Heart left ventricle (tissue), 13 donors: ENCODE measurements at regions not wholly inside any gene's neighbourhood (a gene's known extent, or its start where the extent isn't known, plus 50 kb on each side); places are given as distances from the start of the nearest gene placed in this dataset.

Source experiments
- POLR2A ChIP-seq, 2 donors: fragments of 450-650 bp; IDR thresholded peaks; one replicate each; pipeline ENCODE4 v1.6.1; 2017; ENCODE audit warnings: antibody characterized with exemption in 2 of 2, mild to moderate bottlenecking in 2 of 2, moderate library complexity in 2 of 2
- TF ChIP-seq, protein P1 (sequence below), 12 donors: fragments of 200-600 bp; sonication (generic) in 4 of 12; IDR thresholded peaks; one replicate each; pipeline versions ENCODE4 v1.5.0 to v1.8.0; 2018 to 2022; ENCODE audit warnings: antibody characterized with exemption in 12 of 12, mild to moderate bottlenecking in 5 of 12
- donor health status: ischemic (EF 13 %, LVEDD 7.1; RV severe dilation, severe dysfunction).
- donor health status: DM: no; HTN: yes; CAD: no.
- donor health status: DM: no; HTN: no; CAD: no.
- donor health status: ischemic (EF 25% LVEDD 6.9; RV normal size, moderate dysfunction).
- donor health status: ischemic (EF 25% LVEDD 5.7; RV mildly dilated, moderate dysfunction).
- donor health status: ischemic (EF 35%, LVEDD 5.7; RV mildly dilated, moderate dysfunction).
- donor health status: nonischemic (EF 11% LVEDD 7.7; RV severe dilation, severe dysfunction).
- donor health status: DM: yes; HTN: yes; CAD: no.
- donor health status: PGD.
- donor health status: ischemic (EF 29% LVEDD 5.4; RV normal size, mild dysfunction).
- donor health status: nonischemic (EF 23%, LVEDD 6.1; RV moderate dilation, normal function).

DNA sequence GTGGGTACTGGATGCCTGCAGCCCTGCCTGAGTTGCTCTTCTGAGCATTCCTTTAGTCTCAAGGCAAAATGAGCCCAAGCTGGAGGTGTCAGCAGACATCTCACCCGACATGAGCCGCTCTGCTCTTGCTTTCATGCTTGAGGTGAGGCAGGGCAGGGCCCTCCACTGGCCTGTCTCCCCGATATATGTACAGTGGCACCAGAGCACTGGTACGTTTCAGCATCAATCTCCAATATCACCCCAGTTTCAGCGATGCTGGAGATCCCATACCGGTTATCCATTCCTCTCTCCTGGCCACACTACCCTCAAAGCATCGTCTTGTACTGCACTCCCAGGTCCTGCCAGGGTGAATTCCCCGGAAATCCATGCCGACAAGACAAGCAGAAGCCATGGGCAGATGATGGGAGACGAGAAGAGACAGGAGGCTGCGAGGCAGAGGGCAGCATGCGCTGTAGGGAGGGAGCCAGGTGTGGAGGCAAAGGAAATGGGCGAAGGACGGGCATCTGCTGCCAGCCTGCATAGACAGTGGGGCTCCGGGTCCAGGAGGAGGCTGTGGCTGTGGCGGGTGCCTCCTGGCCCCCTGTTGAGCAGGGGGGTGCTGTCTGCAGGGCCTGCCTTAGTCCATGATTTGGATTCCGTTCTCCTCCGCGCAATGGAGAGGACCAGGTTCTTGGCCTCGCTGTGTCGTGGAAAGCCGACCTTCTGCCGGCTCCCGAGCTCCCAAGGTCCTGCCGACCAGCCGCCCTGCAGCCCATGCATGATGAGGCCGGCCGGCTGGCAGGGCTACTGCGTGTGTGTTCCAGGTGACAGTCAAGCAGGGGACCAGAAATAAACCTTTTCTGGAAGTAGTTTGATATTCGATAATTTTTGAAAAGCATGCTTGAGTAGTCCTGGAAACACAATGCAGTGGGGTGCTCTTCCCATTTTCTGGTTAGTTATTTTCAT is 152.2 kb upstream of the IRX2 start:
- TF ChIP-seq, protein P1, sequence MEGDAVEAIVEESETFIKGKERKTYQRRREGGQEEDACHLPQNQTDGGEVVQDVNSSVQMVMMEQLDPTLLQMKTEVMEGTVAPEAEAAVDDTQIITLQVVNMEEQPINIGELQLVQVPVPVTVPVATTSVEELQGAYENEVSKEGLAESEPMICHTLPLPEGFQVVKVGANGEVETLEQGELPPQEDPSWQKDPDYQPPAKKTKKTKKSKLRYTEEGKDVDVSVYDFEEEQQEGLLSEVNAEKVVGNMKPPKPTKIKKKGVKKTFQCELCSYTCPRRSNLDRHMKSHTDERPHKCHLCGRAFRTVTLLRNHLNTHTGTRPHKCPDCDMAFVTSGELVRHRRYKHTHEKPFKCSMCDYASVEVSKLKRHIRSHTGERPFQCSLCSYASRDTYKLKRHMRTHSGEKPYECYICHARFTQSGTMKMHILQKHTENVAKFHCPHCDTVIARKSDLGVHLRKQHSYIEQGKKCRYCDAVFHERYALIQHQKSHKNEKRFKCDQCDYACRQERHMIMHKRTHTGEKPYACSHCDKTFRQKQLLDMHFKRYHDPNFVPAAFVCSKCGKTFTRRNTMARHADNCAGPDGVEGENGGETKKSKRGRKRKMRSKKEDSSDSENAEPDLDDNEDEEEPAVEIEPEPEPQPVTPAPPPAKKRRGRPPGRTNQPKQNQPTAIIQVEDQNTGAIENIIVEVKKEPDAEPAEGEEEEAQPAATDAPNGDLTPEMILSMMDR (IDR thresholded peaks at IDR 0.05) = no peak
- TF ChIP-seq POLR2A (IDR thresholded peaks at IDR 0.05) = no peak
